Fibroblast of upper back skin (primary cell): ENCODE measurements at regions not wholly inside any gene's neighbourhood (a gene's known extent, or its start where the extent isn't known, plus 50 kb on each side); places are given as distances from the start of the nearest gene placed in this dataset.

Experiments used
- DNase-seq: peaks from one replicate; pipeline ENCODE4 v3.0.0-alpha.2; 2013

DNA sequence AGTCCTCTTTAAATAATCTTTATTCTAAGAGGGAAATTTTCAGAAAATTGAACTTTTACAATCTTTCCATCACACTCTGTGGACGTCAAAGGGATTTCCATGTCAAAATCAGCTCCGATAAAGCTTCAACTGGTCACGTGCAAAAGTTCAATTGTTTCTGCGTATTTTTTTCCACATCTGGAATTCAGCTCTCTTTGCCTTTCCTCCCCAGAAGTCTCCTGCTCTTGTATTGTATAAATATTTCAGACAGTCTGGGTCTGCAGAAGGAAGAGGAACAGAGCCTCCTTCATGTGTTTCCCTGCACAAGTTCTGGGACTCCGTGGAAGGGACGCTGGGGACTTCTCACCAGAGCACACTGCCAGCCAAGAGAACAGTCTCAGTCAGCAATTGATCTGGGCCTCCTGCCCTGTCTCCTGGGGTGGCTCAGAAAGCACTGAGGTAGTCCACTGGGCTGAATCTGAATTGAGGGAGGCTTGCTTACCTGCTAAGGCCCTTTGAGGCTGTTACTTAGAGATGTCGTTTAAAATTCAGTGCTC lies 251.5 kb downstream of the TFCP2L1 start:
- DNase-seq: no peak

DNA sequence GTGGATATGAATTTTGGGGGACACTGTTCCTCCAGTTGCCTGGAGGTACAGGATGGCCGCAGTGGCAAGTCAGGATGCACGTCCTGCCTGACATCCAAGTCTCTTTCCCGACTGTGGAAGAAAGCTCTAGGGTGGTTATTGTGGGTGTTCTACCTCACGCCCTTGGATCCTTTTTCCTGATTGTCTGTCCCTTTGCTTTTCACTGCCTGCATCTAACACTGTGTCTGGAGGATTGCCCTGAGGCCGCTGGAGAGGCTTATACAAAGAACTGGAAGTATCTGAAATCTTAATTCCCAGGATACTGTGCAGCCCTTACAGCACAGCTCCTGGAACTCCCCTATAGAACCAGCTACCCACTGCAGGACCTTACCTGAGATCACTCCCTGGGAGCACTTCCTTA lies 250.5 kb downstream of the TFCP2L1 start:
- DNase-seq: no peak

DNA sequence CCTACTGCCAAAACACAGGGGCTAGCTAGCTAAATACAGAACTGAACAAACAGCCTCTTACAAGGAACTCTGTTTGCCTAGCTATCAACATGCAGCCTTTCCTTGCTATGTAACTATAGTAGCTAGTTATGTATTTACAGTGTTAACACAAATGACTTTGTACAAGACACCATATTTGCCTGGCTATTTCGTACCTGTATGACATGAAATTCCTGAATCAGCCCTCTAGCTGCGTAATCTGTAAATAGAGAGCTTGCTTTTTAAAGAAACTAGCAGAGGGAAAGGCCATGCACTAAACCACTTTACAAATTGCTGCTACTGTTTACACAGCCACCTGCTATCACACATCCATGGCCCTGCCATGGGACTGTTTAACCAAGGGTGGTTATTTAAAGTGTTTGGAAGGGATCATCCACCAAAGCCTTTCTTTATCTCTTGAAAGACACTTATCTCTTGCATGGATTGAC lies 248.7 kb downstream of the TFCP2L1 start:
- DNase-seq: no peak

DNA sequence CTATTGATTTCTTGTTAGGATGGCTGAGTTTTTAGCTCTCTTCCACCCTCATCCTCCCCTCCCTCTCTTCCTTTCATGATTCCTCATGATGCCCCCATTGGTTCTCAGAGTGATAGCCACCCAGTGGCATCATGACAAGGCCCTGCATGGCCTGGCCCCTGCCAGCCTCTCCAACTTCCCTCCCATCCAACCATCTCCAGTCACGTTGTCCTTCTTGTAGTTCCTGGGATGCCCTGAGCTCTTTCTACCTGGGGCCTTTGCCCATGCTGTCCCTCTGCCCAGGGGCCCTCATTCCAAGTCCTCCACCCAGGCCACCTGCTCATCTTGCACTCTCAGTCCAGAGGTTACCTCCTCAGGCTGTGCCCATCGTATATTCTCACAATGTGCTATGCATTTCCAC lies 247.5 kb downstream of the TFCP2L1 start:
- DNase-seq: no peak

DNA sequence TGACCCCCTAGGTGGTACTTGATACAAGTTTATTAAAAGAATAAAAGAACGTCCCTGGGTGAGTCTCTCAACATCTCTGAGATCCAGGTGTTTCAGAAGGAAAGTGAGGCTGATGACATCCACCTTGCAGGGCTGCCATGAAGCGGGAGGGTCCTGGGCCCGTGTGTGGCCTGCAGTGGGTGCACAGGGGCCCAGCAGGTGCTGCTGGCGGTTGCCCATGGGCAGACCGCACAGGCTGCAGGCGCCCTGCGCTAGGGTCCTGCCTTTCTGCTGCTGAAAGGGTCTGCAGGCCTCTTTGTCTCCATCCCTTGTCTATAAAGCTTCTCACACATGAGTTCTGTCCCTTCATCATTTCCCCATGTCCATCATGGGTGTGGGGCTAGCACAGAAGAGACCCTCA lies 247.0 kb downstream of the TFCP2L1 start:
- DNase-seq: no peak

DNA sequence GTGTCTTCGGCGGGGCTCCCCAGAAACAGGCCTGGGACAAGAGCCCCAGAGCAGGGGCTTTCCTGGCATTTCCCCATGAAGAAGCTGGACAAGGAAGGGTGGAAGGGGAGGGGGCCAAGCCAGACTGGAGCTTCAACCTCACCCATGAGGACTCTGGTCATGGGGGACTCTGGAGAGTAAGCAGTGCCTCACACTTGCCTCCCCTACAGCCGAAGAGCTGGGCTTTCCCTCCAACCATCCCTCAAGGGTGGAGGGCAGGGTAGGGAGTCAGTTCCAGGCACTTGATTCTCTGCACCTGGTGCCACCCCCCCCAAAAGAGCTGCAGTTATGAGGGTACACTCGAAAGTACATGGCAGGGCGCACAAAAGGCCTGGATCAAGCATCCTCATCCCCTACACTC lies 246.6 kb downstream of the TFCP2L1 start:
- DNase-seq: no peak

DNA sequence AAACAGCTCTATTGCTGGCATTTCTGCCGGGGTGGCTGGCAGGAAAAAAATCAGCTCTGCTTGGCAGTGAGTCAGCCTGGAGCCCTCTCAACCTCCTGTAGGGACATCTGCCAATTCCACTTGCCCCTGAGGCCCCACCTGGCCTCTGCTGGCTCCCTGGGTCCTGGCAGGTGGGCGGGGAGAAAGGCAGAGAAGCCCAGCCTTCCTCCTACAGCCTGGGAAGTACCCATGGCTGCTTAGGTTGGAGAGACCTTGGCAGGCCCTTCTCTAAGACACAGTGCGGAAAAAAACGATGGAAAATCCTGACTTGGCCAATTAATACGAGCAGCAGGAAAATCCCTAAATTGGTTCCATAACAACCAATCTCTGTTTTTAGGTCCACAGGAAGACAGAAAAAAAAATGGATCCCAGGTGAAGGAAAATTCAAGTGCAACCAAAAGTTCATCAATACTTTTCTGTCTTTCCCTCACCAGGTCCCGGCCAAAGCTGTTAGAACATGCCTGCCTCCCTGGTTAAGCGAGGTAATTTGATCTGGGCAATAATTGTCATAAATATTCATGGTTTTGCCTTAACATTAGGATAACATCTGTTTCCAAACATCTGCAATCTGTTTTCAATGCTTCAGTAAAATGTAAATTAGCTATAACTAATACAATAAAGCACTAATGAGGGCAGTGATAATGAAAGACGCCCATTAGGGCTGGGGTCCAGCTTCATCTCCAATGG lies 245.9 kb downstream of the TFCP2L1 start:
- DNase-seq: no peak

DNA sequence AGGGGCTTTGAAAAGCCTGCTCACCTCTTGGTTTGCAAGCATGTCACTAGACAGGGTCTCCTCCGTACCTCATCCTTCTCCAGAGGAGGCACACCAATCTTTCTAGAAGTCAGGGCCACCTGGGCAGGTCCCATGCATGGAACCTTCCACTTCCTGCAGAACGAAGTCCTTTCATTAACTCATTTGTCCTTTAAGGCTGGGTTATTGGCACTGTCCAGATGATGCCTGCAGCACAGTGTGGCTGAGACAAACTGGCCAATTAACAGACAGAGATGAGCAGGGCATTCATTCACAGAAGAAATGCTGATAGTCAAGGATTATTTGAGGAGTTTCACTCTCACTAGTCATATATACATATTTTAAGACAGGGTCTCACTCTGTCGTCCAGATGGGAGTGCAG lies 245.3 kb downstream of the TFCP2L1 start:
- DNase-seq: no peak

DNA sequence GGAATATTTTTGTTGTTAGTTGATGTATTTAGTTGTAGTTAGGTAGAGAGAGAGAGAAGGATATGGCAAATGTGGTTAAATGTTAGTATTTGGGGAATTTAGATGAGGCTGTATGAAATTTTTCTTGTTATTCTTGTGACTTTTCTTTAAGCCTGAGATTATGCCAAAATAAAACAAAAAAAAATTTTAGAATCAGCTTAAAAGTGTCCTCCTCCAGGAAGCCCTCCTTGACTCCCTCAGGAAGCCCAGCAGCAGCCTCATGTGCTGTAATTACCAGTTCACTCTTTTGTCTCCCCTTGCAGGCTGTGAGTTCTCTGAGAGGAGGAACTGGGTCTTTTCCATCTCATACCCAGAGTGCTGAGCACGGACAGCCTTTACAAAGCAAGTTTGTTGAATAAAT lies 243.5 kb downstream of the TFCP2L1 start:
- DNase-seq: no peak

DNA sequence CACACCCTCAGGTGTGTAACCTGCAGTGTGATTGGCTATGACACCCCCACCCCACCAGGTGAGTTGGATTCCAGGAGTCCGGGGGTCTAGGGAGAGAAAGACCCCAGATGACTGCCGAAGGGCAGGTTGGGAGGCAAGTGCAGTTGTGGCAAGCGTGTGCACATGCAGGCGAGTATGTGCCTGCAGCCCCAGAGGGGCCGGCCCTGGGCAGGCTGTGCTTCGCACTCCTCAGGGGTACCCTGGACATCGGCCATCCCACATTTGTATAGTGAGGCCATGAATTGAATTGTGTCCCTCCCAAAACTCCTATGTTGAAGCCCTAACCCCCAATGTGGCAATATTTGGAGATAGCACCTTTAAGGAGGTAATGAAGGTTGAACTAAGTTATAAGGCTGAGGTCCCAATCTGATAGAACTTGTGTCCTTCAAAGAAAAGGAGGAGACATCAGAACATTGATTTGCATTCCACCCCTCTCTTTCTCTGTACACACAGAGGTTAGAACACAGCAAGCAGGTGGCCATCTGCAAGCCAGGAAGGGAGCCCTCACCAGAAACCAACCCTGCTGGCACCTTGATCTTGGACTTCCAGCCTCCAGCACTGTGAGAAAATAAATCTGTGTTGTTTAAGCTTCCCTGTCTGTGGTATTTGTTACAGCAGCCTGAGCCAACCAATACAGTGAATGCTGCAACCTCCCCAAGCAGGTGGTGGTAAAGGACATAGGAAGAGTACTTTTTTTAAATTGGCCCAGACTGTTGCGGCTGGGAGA lies 241.8 kb downstream of the TFCP2L1 start:
- no peak for DNase-seq

DNA sequence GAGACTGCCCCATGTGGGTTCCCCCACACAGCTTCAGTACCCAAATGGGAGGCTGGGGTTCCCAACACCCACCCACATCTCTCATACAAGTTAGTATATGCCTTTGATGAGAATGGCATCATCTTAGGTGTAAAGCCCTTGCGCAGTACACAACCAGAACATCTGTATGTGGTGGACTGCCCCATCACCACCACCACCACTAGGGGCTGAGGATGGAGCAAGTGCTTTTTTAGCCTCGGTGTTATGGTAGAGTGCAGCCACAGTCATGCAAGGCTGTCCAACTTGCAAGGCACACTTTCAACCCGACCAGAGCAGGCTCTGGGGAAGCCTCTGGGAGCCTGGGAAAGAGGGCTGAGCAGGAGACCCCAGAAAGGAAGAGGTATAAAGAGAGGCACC lies 241.2 kb downstream of the TFCP2L1 start:
- DNase-seq: no peak

DNA sequence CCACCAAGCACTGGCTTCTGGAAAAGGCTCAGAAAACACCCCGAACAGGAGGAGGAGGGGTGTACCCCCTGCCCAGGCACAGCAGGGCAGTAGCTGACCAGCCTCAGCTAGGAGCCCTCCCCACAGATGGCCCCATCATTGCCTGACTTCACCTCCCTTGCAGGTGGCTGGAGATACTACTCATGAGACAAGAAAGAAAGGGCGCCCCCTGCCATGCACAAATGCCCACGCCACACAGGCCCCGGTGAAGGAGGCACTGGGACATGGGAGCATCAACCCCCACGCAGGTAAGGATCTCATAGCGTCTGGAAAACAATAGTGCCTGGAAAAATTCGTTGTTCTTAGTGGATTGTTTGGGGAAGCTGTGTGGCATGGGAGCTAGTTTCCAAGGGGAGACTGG lies 240.6 kb downstream of the TFCP2L1 start:
- DNase-seq: no peak

DNA sequence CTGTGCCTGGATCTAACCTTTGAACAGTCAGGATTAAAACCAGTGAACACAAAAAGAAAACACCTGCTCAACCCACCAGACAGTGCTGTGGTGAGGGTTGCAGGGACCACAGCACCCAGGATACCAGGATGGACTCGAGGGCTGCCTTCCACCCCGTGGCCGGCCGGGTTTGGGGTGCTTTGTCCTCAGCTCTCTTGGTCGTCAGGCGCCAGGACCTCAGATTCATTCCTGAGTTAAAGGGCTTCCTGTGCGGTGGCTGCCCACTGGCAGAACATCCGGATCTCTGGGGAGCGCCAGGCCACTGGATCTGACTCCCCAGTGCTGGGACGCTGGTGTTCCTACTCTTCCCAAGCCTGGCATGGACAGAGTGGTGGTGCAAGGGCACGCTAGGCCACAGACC lies 239.8 kb downstream of the TFCP2L1 start:
- no peak for DNase-seq

DNA sequence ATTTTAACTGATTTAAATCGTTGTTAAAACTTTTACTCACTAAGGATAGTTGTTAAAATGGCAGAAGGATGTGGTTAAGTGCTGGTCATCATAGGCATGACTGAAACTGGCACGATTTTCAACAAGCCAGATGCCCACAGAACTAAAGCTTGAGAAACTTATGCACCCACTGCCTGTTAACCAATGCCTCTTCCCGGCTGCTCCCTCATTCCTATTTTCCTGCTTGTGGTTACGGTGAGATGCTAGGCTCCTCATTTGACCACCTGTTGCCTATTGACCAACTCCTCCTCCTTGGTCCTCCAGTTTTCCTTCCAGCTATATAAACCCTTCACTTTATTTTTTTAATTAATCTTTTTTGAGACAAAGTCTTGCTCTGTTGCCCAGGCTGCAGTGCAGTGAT lies 238.7 kb downstream of the TFCP2L1 start:
- DNase-seq: no peak

DNA sequence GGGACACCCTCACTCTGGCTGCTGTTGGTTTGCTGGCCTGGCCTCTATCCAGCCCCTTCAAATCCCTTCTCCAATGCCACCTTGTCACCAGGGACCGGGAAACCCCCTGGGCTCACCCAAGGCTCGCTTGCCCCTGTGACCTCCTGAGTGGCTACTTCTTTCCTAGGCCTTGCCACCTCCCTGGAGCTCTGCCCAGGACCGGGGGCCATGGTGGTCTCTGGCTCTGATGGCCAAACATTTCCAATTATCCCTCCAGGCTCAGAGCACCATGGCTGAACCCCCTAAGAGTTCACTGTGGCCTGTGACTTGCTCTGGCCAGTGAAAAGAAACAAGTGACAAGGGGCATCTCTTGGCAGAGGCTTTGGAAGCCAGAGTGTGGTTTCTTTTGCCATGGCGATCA lies 237.6 kb downstream of the TFCP2L1 start:
- DNase-seq: no peak

DNA sequence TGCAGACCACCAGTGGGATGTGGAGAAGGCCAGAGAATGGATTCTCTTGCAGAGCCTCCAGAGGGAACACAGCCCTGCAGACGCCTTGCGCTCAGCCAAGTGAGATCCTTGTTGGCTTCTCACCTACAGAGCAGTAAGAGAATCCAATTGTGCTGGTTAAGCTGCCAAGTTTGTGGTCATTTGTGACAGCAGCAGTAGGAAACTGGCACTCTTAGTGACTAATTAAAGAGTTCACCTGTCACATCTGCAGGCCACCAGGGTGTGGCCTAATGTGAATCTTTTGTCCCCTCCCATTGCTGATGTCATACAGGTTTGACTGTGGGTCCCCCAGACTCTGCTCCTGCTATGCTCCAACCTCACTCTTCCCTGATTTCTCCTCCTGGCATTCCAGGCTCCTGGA lies 235.9 kb downstream of the TFCP2L1 start:
- DNase-seq: no peak

DNA sequence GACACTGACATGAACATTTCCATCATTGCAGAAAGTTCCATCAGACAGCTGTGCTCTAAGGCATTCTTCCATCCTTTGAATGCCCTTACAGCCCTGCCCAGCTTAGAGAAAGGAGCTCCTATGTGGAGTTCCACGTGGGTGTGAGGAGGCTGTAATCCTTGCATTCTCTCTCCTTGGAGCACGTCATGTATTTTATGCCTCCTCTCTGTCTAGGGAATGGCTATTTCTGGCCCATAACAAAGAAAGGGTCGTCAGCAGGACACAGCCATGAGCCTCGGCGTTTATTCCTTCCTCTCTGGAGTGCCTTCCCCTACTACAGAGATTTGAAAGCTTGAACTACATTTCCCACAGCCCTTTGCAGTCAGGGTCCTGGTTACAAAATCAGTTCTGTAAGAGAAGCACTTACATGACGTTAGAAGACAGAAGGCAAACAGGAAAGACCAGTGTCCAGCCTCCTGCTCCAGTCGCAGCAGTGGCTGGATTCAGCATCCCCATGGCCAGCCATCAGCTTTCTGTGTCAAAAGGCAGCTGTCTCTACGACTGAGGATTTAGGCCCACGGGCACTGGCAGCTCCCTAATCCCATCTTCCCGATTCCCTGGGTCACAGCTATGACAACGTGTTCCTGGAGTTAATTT lies 234.9 kb downstream of the TFCP2L1 start:
- no peak for DNase-seq

DNA sequence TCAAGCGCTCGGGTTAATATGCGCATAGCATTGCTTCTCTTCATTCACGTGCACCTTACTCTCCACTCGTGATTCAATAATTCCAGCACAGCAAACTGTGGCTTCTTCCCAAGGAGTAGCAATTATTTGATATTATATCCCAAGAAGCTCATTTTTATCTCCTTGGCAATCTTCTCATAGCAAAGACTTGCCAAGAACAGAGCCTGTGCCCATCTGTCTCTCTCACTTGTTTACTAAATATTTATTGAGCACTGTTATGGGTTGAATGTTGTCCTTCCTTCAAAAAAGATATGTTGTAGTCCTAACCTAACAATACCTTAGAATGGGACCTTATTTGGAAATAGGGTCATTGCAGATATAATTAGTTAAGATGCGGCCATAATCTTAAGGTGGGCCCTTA lies 233.7 kb downstream of the TFCP2L1 start:
- DNase-seq: no peak

DNA sequence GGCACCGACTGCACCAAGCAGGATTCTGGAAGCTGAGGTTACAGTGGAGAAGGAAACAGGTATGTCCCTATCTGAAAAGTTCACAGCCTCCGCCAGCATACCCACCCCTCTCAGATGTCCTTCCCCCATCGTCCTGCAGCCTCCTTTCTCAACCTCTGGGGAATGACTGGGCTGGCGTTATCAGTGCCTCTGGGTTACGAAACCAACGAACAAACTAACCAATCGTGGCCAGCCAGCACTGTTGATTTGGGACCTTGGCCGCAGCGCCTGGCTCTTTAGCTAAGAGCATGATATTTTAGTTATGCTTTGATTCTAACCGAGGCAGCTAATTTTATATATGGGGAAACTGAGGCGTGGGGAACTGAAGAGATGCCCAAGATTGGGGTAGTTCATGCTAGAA lies 233.0 kb downstream of the TFCP2L1 start:
- no peak for DNase-seq

DNA sequence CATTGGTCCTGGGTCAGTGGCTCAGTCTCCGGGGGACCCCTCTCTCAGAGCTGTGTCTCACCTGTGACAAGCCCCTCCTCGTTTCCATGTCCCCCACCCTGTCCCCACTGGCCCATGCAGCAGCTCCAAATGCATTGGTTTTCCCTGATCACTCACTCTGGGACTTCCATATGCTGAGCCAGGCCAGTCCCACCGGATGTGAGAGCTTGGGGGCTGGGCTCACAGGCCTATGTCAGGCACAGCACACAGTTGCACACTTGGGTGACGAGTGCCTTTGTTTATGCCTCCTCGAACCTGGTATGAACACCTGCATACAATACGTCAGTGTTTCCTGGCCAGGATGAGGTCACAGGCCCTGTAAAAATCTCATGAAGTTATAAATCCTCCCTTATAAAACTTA lies 232.5 kb downstream of the TFCP2L1 start:
- no peak for DNase-seq

DNA sequence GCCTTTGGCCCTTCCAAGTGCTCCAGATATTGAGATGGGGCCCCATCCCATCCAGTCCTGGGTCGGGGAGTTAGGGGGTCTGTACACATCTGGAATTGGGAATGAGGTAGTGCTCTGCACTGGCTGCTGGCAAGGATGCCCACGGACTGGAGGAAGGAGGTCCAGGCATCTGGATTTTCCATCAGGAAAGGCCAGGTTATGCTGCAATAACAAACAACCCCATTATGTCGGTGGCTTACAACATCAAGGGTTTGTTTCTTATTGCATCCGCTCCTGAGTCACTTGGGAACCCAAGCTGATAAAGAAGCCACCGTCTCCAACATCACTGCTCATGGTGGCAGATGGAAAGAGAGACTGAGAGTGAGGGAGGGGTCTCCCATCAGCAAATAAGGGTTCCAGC lies 229.9 kb downstream of the TFCP2L1 start:
- DNase-seq: no peak

DNA sequence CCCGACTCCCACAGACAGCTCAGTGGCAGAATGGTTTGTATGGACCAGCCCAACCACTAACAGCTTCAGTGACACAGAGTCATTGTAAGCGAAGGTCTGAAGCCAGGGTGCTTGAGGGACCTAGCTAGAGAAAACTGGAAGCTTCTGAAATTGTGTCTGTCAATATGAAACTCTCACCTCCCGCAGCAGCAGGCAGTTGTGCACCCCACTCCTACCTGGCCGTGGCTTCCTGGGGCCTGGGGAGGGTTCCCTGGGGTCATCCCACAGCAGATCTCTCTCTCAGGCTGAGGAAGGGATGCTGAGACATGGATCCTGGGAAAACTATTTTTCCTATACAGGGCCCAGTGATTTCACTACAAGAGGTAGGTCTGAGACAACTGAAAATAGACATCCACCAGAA lies 229.5 kb downstream of the TFCP2L1 start:
- DNase-seq: no peak

DNA sequence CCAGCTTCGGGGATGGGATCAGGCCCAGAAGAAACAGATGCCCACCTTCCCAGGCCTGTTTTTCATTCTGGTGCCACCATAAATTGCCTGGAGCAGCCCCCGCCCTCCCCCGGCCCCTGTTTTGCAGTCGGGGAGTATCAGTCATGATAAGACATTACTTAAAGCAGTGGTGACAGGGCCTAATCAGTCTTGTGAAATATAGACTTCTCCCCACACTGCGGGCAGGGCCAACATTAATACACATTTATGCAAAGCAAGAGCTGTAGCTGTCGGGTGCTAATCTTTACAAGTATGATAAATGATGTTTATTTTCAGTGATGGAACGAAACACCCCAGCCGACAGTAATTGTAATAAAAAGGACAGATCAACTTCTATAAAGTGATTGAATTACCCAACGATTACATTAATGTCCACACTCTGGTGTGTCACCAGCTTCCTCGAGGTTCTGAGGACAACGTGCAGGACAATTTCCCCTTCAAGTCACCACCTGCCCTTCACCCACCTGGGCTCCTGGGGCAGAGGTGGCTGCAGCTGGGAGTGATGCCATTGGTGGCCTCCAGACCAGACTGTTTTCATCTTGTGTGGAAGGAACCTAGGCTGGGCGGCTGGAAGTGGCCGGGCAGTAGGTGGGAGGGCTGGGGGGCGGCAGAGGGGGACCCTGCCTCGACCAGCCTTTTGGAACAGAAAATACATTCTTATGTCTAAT lies 226.0 kb downstream of the TFCP2L1 start:
- DNase-seq: no peak
